PC-3 (cell line): ENCODE measurements at regions not wholly inside any gene's neighbourhood (a gene's known extent, or its start where the extent isn't known, plus 50 kb on each side); places are given as distances from the start of the nearest gene placed in this dataset.

ENCODE experiments used
- ATAC-seq: fragments of 200-7000 bp; cut with Tn5 transposase; 2 replicates; pipeline ENCODE4 v1.9.1; 2020; ENCODE audit warnings: mild to moderate bottlenecking, moderate library complexity
- BruUV-seq: library from RNA; stranded (reverse); fragments of 400-500 nt; replicated peaks from 2 replicates; lab custom pipeline; 2021; lab: Mats Ljungman, UMichigan
- CTCF ChIA-PET: fragments of 300-600 bp; sonication (Branson Sonifier 250); formaldehyde crosslinking; loops from one replicate; lab custom pipeline; 2022; ENCODE audit warnings: antibody characterized with exemption; lab: Charles Lee
- POLR2A ChIA-PET: fragments of 300-600 bp; sonication (Branson Sonifier 250); formaldehyde crosslinking; loops from one replicate; lab custom pipeline; 2022; ENCODE audit warnings: antibody characterized with exemption; ENCODE audit not compliant: unreplicated experiment; lab: Charles Lee
- DNase-seq: peaks from one replicate; pipeline ENCODE4 v3.0.0-alpha.2; 2015
- H2AFZ ChIP-seq: fragments of 300-600 bp; sonication (generic); 2 replicates; pipeline ENCODE4 v1.6.0; 2016; ENCODE audit warnings: antibody characterized with exemption, low read length
- H3F3A ChIP-seq: fragments of 300-600 bp; sonication (generic); one replicate; pipeline ENCODE4 v1.6.0; 2017; ENCODE audit warnings: antibody characterized with exemption, low read length, control low read depth, mild to moderate bottlenecking; ENCODE audit not compliant: unreplicated experiment
- H3K27ac ChIP-seq: fragments of 300-600 bp; sonication (generic); 2 replicates; pipeline ENCODE4 v1.5.1; 2016; ENCODE audit warnings: mild to moderate bottlenecking, low read length
- H3K27me3 ChIP-seq: fragments of 300-600 bp; sonication (generic); 2 replicates; pipeline ENCODE4 v1.6.1; 2016; ENCODE audit warnings: low read length, mixed read lengths
- H3K36me3 ChIP-seq: fragments of 300-600 bp; sonication (generic); 2 replicates; pipeline ENCODE4 v1.6.1; 2016; ENCODE audit warnings: low read depth, mixed run types, low read length, mixed read lengths
- H3K4me1 ChIP-seq: fragments of 300-600 bp; sonication (generic); 2 replicates; pipeline ENCODE4 v1.5.1; 2016; ENCODE audit warnings: low read length; ENCODE audit not compliant: insufficient read depth
- H3K4me2 ChIP-seq: fragments of 300-600 bp; sonication (generic); 2 replicates; pipeline ENCODE4 v1.6.0; 2016; ENCODE audit warnings: low read length
- H3K4me3 ChIP-seq: fragments of 300-600 bp; sonication (generic); 2 replicates; pipeline ENCODE4 v1.5.1; 2016; ENCODE audit warnings: mild to moderate bottlenecking, low read length, mixed read lengths
- H3K79me2 ChIP-seq: fragments of 300-600 bp; sonication (generic); 2 replicates; pipeline ENCODE4 v1.6.1; 2017; ENCODE audit warnings: low read length, mixed read lengths
- H3K9ac ChIP-seq: fragments of 300-600 bp; sonication (generic); 2 replicates; pipeline ENCODE4 v1.6.0; 2016; ENCODE audit warnings: mild to moderate bottlenecking, low read length
- H3K9me2 ChIP-seq: fragments of 300-600 bp; sonication (generic); replicated peaks from 2 replicates; pipeline ENCODE4 v1.6.1; 2016; ENCODE audit warnings: mixed run types, low read length, mixed read lengths
- H3K9me3 ChIP-seq: fragments of 300-600 bp; sonication (generic); 2 replicates; pipeline ENCODE4 v1.6.1; 2016; ENCODE audit warnings: low read length, mixed read lengths
- H4K20me1 ChIP-seq: fragments of 300-600 bp; sonication (generic); 2 replicates; pipeline ENCODE4 v1.6.1; 2016; ENCODE audit warnings: low read length, mixed read lengths
- EZH2 ChIP-seq: fragments of 300-600 bp; sonication (generic); IDR thresholded peaks from one replicate; pipeline ENCODE4 v1.6.1; 2017; ENCODE audit warnings: antibody characterized with exemption, mild to moderate bottlenecking, low read length; ENCODE audit not compliant: unreplicated experiment
- EZH2phosphoT487 ChIP-seq: fragments of 300-600 bp; sonication (generic); IDR thresholded peaks from 2 replicates; pipeline ENCODE4 v1.6.1; 2018; ENCODE audit warnings: mild to moderate bottlenecking, antibody characterized with exemption, low read length, borderline replicate concordance
- intact Hi-C: fragments of 100-400 bp; cut with micrococcal nuclease; formaldehyde crosslinking; loops from 2 replicates; pipeline ENCODE4 v1.9.0; 2023
- TF ChIP-seq, protein P1 (sequence below): fragments of 300-600 bp; sonication (generic); conservative IDR thresholded peaks from 2 replicates; pipeline ENCODE4 v1.5.1; 2017; ENCODE audit warnings: antibody characterized with exemption, low read depth, mild to moderate bottlenecking, low read length

DNA sequence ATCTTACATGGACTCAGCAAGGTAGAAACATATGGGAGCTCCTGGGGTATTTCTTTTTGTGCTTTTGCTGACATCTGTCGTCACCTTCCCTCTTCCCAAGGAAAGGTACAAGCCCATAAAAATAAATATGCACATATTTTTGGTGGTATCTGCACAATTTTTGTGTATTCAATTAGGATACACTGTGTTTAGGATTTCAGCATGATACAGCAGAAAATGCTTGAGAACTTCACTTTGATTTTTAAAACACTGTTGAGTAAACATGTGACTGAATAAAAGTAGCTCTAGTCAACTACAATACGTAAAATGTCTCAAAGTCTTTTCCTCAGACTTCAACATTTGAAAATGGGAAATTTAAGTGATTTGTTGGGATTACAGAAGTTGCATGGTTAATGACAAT is 99.4 kb upstream of the SPANXC start:
- Histone ChIP-seq H3K9me2 (no peaks in the 10 kb centered on the region), H3K36me3 (no peaks in the 10 kb centered on the region), H3K4me1 (peaks cover 18% of the 10 kb centered on the region), H3K4me2 (peak overlapping the region; percentile 70), H3K27ac (peak overlapping the region; percentile 57), H3K79me2 (no peaks in the 10 kb centered on the region), H3K9ac (no peak overlapping the region), H3K9me3 (no peaks in the 10 kb centered on the region), H3K27me3 (no peaks in the 10 kb centered on the region), H3F3A (no peaks in the 10 kb centered on the region), H4K20me1 (no peaks in the 10 kb centered on the region), H2AFZ (peak overlapping the region; percentile 51; the same call in 1 of the 2 replicates), H3K4me3 (no peak overlapping the region; the same call in 1 of the 2 replicates)
- TF ChIP-seq, protein P1, sequence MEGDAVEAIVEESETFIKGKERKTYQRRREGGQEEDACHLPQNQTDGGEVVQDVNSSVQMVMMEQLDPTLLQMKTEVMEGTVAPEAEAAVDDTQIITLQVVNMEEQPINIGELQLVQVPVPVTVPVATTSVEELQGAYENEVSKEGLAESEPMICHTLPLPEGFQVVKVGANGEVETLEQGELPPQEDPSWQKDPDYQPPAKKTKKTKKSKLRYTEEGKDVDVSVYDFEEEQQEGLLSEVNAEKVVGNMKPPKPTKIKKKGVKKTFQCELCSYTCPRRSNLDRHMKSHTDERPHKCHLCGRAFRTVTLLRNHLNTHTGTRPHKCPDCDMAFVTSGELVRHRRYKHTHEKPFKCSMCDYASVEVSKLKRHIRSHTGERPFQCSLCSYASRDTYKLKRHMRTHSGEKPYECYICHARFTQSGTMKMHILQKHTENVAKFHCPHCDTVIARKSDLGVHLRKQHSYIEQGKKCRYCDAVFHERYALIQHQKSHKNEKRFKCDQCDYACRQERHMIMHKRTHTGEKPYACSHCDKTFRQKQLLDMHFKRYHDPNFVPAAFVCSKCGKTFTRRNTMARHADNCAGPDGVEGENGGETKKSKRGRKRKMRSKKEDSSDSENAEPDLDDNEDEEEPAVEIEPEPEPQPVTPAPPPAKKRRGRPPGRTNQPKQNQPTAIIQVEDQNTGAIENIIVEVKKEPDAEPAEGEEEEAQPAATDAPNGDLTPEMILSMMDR, result no peak
- no peak for TF ChIP-seq EZH2
- no peak for TF ChIP-seq EZH2phosphoT487
- intact Hi-C loops, result loop anchor here (1.0 kb wide), 1 partner anchor 128 kb away; no protein-coding TSS in a partner anchor
- CTCF ChIA-PET, result no interaction called here
- DNase-seq (no peak), ATAC-seq (no peak)
- POLR2A ChIA-PET, result no interaction called here
- no TSS peak for BruUV-seq

DNA sequence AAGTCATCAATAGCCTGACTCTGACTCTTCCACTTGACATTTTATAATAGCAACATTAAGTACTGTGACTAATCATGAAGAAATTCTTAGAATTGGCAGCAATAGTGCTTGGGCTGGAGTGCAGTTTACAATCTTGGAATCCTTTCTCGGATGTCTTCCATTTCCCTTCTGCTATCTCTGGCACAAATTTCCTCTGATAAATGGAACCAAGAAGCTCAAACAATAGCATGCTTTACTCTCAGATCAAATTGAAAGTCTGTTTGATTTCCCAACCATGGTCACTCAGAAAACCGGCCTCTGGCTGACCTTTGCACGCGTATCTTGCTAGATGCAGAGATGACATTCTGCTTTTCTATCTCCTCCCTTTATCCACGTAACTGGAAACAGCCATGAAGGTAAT is 99.0 kb upstream of the SPANXC start:
- H3K9me3 ChIP-seq, result no peaks in the 10 kb centered on the region
- no peaks in the 10 kb centered on the region for H3K36me3 ChIP-seq
- H3K4me3 ChIP-seq, result no peak overlapping the region; the same call in 1 of the 2 replicates
- ChIA-PET POLR2A (no interaction called here), CTCF (no interaction called here)
- TF ChIP-seq EZH2 (no peak), EZH2phosphoT487 (no peak)
- TF ChIP-seq, protein P1, result no peak
- no peaks in the 10 kb centered on the region for H3K79me2 ChIP-seq
- H3K4me2 ChIP-seq, result peak overlapping the region; percentile 70
- H3K27ac ChIP-seq, result peak overlapping the region; percentile 57
- H3K4me1 ChIP-seq, result peaks cover 18% of the 10 kb centered on the region
- H2AFZ ChIP-seq, result peak overlapping the region; percentile 51
- DNase-seq (peak; percentile 87), ATAC-seq (peak; percentile 95)
- BruUV-seq, result no TSS peak
- no peaks in the 10 kb centered on the region for H3F3A ChIP-seq
- intact Hi-C loops, result loop anchor here (1.0 kb wide), 1 partner anchor 128 kb away; no protein-coding TSS in a partner anchor
- H4K20me1 ChIP-seq, result no peaks in the 10 kb centered on the region
- H3K27me3 ChIP-seq, result no peaks in the 10 kb centered on the region
- H3K9ac ChIP-seq, result no peak overlapping the region
- no peaks in the 10 kb centered on the region for H3K9me2 ChIP-seq

DNA sequence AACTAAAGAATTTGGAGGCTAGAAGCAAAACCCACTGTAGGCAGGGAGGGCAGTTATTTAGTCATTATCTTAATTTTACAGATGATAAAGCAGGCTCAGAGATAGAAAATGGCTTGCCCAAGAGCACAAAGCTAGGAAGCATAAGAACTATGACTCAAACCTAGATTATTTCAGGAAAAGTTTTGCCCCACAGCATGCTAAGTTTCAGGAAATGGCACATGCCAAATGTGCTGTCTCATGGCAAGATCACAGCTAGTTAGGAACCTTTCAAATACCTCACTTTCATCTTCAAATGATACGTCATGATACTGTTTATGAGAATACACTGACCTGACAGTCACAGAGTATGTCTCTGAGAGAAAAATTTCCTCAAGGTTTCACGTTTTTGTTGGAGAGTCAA is 78.5 kb upstream of the SPANXC start:
- H3K27ac ChIP-seq, result no peak overlapping the region; the same call in 1 of the 2 replicates
- H3K4me2 ChIP-seq, result no peak overlapping the region
- no peaks in the 10 kb centered on the region; the same call in 1 of the 2 replicates for H3K36me3 ChIP-seq
- H3K9ac ChIP-seq, result no peak overlapping the region
- no peaks in the 10 kb centered on the region for H3K79me2 ChIP-seq
- H3K27me3 ChIP-seq, result no peaks in the 10 kb centered on the region
- DNase-seq (peak; percentile 39), ATAC-seq (no peak)
- H4K20me1 ChIP-seq, result no peaks in the 10 kb centered on the region
- H2AFZ ChIP-seq, result no peak overlapping the region
- BruUV-seq, result no TSS peak
- TF ChIP-seq EZH2 (no peak), EZH2phosphoT487 (no peak)
- TF ChIP-seq, protein P1, result no peak
- no peaks in the 10 kb centered on the region for H3K9me3 ChIP-seq
- peaks cover 14% of the 10 kb centered on the region for H3K4me1 ChIP-seq
- H3K9me2 ChIP-seq, result no peaks in the 10 kb centered on the region
- H3K4me3 ChIP-seq, result no peak overlapping the region
- POLR2A ChIA-PET, result no interaction called here
- CTCF ChIA-PET, result no interaction called here
- H3F3A ChIP-seq, result no peaks in the 10 kb centered on the region
- intact Hi-C loops, result loop anchor here (5.0 to 10.0 kb wide), 2 partner anchors 86 to 146 kb away; partner anchors contain the start of gene LDOC1
